Uterus (tissue), 2 donors: ENCODE measurements at regions not wholly inside any gene's neighbourhood (a gene's known extent, or its start where the extent isn't known, plus 50 kb on each side); places are given as distances from the start of the nearest gene placed in this dataset.

Source experiments
- CTCF ChIP-seq, 4 experiments: fragments of 200-600 bp in 2 of 4; fragments of 450-650 bp in 2 of 4; sonication (generic) in 2 of 4; IDR thresholded peaks; one replicate each; pipeline ENCODE4 v1.5.1; 2016 to 2019; ENCODE audit warnings: antibody characterized with exemption in 4 of 4, mild to moderate bottlenecking in 2 of 4, moderate library complexity in 1 of 4
- POLR2A ChIP-seq, 2 donors: fragments of 450-650 bp; IDR thresholded peaks; one replicate each; pipeline ENCODE4 v1.6.1; 2016; ENCODE audit warnings: antibody characterized with exemption in 2 of 2, mild to moderate bottlenecking in 1 of 2, moderate library complexity in 1 of 2

GRCh38 chr20:52841003-52841402 lies 131.2 kb upstream of the TSHZ2 start:
- TF ChIP-seq CTCF (IDR thresholded peaks at IDR 0.05), result no peak
- TF ChIP-seq POLR2A (IDR thresholded peaks at IDR 0.05), result no peak
